Activated naive CD8-positive, alpha-beta T cell treated with anti-CD3 and anti-CD28 coated beads for 36 hours (primary cell): ENCODE measurements at regions not wholly inside any gene's neighbourhood (a gene's known extent, or its start where the extent isn't known, plus 50 kb on each side); places are given as distances from the start of the nearest gene placed in this dataset.
"Not testable (repeated sequence)": the region's sequence is repeated elsewhere in the genome, so short reads cannot be mapped to it uniquely, and the experiment has no call there.

Experiments
- DNase-seq: peaks from one replicate; pipeline ENCODE4 v3.0.0; 2021
- H3K27ac Mint-ChIP-seq: one replicate; pipeline ENCODE4 v1.8.0; 2022; ENCODE audit warnings: mild to moderate bottlenecking, moderate library complexity, mixed read lengths
- H3K27me3 Mint-ChIP-seq: one replicate; pipeline ENCODE4 v1.8.0; 2022; ENCODE audit warnings: mild to moderate bottlenecking, mixed read lengths
- H3K36me3 Mint-ChIP-seq: one replicate; pipeline ENCODE4 v1.8.0; 2021; ENCODE audit warnings: mild to moderate bottlenecking, mixed read lengths
- H3K4me1 Mint-ChIP-seq: one replicate; pipeline ENCODE4 v1.8.0; 2021; ENCODE audit warnings: mixed read lengths
- H3K4me3 Mint-ChIP-seq: one replicate; pipeline ENCODE4 v1.8.0; 2022; ENCODE audit warnings: mild to moderate bottlenecking, moderate library complexity, mixed read lengths
- H3K9me3 Mint-ChIP-seq: one replicate; pipeline ENCODE4 v1.8.0; 2022; ENCODE audit warnings: mixed read lengths

DNA sequence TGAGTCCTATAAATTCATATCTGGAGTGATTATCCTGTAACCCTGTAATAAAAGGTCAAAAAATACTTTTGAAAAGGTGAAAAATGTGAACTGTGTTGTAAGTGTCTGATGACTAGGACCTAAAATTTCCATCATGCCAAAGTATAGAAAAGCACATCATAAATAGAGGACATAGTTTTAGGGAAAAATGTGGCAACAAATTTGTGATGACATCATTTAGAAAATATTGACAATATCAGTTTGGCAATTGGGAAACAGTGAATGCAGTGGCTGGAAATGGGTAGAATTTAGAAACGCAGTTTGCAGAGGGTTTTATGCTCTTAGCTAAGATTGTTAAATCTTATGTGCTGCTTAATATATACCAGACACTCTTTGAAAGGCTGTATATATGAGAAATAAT, 1464.8 kb downstream of the RAPGEF2 start:
- no peaks in the 10 kb centered on the region for H3K36me3 Mint-ChIP-seq
- DNase-seq: no peak
- no peaks in the 10 kb centered on the region for H3K4me1 Mint-ChIP-seq
- H3K27ac Mint-ChIP-seq: no peak overlapping the region
- H3K27me3 Mint-ChIP-seq: no peaks in the 10 kb centered on the region
- no peaks in the 10 kb centered on the region for H3K9me3 Mint-ChIP-seq
- no peak overlapping the region for H3K4me3 Mint-ChIP-seq

GRCh38 chr4:160570271-160570670, 1467.4 kb downstream of the RAPGEF2 start:
- H3K9me3 Mint-ChIP-seq: no peaks in the 10 kb centered on the region
- DNase-seq: no peak
- H3K27ac Mint-ChIP-seq: no peak overlapping the region
- no peaks in the 10 kb centered on the region for H3K27me3 Mint-ChIP-seq
- no peaks in the 10 kb centered on the region for H3K36me3 Mint-ChIP-seq
- no peaks in the 10 kb centered on the region for H3K4me1 Mint-ChIP-seq
- H3K4me3 Mint-ChIP-seq: no peak overlapping the region

DNA sequence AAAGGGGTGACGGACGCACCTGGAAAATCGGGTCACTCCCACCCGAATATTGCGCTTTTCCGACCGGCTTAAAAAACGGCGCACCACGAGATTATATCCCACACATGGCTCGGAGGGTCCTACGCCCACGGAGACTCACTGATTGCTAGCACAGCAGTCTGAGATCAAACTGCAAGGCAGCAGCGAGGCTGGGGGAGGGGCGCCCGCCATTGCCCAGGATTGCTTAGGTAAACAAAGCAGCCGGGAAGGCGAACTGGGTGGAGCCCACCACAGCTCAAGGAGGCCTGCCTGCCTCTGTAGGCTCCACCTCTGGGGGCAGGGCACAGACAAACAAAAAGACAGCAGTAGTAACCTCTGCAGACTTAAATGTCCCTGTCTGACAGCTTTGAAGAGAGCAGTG, 1471.4 kb downstream of the RAPGEF2 start:
- H3K4me3 Mint-ChIP-seq, H3K36me3 Mint-ChIP-seq, H3K4me1 Mint-ChIP-seq, H3K27ac Mint-ChIP-seq, DNase-seq, H3K27me3 Mint-ChIP-seq, H3K9me3 Mint-ChIP-seq: not testable (repeated sequence)

- no peaks in the 10 kb centered on the region for H3K4me1 Mint-ChIP-seq
- H3K9me3 Mint-ChIP-seq: peaks cover 12% of the 10 kb centered on the region
- no peak for DNase-seq
- no peak overlapping the region for H3K27ac Mint-ChIP-seq
- no peak overlapping the region for H3K4me3 Mint-ChIP-seq
- no peaks in the 10 kb centered on the region for H3K36me3 Mint-ChIP-seq
- H3K27me3 Mint-ChIP-seq: no peaks in the 10 kb centered on the region
Measured at GRCh38 chr4:160580581-160580980, 1477.7 kb downstream of the RAPGEF2 start.

DNA sequence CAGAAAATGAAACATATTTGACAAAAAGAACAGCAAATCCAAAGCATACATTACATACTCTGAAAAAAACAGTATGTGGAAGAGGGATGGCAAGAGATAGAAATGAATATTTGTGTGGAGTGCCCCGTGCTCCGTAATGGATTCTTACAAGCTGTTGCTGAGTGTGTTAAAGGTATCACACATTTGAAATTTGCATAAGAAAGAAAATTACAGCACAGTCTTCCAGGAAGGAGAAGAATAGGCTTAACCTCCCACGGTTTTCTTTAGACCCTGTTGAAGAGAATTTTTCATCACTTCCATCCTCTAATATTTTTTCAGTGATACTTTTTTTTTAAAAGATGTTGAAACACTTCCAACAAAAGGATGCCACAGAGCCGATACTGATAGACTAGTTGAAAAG, 1489.4 kb downstream of the RAPGEF2 start:
- Mint-ChIP-seq H3K4me1 (no peaks in the 10 kb centered on the region), H3K4me3 (no peak overlapping the region), H3K27me3 (no peaks in the 10 kb centered on the region), H3K27ac (no peak overlapping the region), H3K36me3 (no peaks in the 10 kb centered on the region), H3K9me3 (peaks cover 6% of the 10 kb centered on the region)
- DNase-seq: no peak

DNA sequence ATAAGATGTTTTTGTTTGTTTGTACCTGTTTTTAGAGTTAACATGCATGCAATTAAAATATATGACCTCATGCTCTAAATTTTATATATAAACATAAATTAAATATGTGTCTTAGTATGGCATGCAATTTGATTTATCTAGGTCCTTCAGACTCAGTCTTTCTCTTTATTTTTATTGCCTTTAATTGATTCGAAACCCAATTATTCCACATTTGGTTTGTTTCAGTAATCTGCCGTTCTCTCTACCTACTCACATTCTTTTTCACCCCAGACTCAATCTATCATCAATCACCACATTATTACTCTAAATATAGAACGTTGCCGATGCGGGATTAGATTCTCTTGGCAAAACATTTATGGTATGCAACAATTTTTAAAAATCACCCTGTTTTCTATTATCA, 1492.8 kb downstream of the RAPGEF2 start:
- H3K27me3 Mint-ChIP-seq: no peaks in the 10 kb centered on the region
- no peaks in the 10 kb centered on the region for H3K4me1 Mint-ChIP-seq
- H3K36me3 Mint-ChIP-seq: no peaks in the 10 kb centered on the region
- H3K9me3 Mint-ChIP-seq: peaks cover 4% of the 10 kb centered on the region
- H3K27ac Mint-ChIP-seq: no peak overlapping the region
- DNase-seq: no peak
- H3K4me3 Mint-ChIP-seq: no peak overlapping the region

- no peaks in the 10 kb centered on the region for H3K9me3 Mint-ChIP-seq
- H3K27ac Mint-ChIP-seq: no peak overlapping the region
- no peaks in the 10 kb centered on the region for H3K36me3 Mint-ChIP-seq
- H3K27me3 Mint-ChIP-seq: no peaks in the 10 kb centered on the region
- DNase-seq: no peak
- H3K4me1 Mint-ChIP-seq: no peaks in the 10 kb centered on the region
- H3K4me3 Mint-ChIP-seq: no peak overlapping the region
Measured at GRCh38 chr4:160604541-160604940, 1501.7 kb downstream of the RAPGEF2 start.

DNA sequence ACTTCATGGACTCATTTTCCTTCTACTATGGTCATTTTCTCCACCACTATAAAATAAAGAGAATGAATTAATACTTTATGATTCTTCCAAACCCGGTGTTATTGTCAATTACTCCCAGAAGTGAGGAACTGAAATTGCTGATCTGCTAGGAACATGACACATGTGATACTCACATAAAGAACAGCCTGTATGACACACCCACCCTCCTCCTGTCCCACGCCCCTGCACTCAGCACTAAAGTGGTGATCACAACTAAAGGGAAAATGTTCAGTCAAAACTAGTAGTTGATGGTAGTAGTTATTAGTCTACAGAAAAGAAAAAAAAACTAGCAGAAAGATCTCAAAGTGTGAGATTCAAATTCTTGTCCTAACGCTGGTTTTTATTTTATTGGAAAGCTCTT, 1508.3 kb downstream of the RAPGEF2 start:
- H3K36me3 Mint-ChIP-seq: no peaks in the 10 kb centered on the region

GRCh38 chr4:160631044-160631443, 1528.2 kb downstream of the RAPGEF2 start:
- no peak for DNase-seq
- Mint-ChIP-seq H3K36me3 (no peaks in the 10 kb centered on the region), H3K4me1 (no peaks in the 10 kb centered on the region), H3K9me3 (peaks cover 13% of the 10 kb centered on the region), H3K27ac (no peak overlapping the region), H3K27me3 (no peaks in the 10 kb centered on the region), H3K4me3 (no peak overlapping the region)

More for the DNA sequence above, 1508.3 kb downstream of the RAPGEF2 start:
- Mint-ChIP-seq H3K27me3 (no peaks in the 10 kb centered on the region), H3K9me3 (peaks cover 3% of the 10 kb centered on the region), H3K4me1 (no peaks in the 10 kb centered on the region), H3K4me3 (no peak overlapping the region), H3K27ac (no peak overlapping the region)
- DNase-seq: no peak

DNA sequence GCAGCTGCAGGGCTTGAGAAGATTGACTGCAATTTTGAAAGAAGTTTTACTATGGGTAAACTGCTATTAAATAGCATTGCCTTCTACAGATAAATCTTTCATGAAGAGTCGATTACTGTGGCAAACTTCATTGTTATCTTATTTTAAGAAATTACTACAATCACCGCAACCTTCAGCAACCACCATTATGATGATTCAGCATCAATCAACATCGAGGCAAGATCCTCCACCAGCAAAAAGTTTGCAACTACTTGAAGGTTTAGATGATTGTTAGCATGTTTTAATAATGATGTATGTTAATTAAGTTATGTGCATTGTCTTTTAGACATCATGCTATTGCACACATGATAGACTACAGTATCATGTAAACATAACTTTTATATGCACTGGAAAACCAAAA, 1511.0 kb downstream of the FSTL5 start:
- Mint-ChIP-seq H3K27ac (no peak overlapping the region), H3K4me3 (no peak overlapping the region), H3K4me1 (no peaks in the 10 kb centered on the region), H3K9me3 (peaks cover 4% of the 10 kb centered on the region), H3K27me3 (no peaks in the 10 kb centered on the region), H3K36me3 (no peaks in the 10 kb centered on the region)
- no peak for DNase-seq

DNA sequence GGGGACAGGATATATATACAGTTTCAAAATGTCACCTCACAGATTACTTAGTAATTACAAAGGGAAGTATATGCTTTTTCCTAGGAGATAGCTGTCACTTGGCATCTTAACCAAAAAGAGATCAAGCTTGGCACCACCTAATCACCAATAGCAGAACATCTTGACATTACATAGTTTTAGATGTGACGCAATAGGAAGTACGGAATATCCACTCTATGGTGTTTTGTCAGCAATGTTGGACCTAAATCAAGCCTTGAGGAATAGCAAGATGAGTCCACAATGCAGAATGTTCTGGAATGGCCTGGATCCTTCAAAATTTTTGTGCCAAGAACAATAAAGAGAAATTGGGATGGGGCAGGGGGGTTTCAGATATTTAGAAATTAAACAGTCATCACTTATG, 1488.2 kb downstream of the FSTL5 start:
- Mint-ChIP-seq H3K36me3 (no peaks in the 10 kb centered on the region), H3K27ac (no peak overlapping the region), H3K4me1 (no peaks in the 10 kb centered on the region), H3K4me3 (no peak overlapping the region), H3K9me3 (peaks cover 8% of the 10 kb centered on the region), H3K27me3 (no peaks in the 10 kb centered on the region)
- no peak for DNase-seq

GRCh38 chr4:160685729-160686128, 1478.1 kb downstream of the FSTL5 start:
- DNase-seq: no peak
- Mint-ChIP-seq H3K27ac (no peak overlapping the region), H3K4me1 (no peaks in the 10 kb centered on the region), H3K4me3 (no peak overlapping the region), H3K36me3 (no peaks in the 10 kb centered on the region), H3K27me3 (no peaks in the 10 kb centered on the region), H3K9me3 (peaks cover 8% of the 10 kb centered on the region)

DNA sequence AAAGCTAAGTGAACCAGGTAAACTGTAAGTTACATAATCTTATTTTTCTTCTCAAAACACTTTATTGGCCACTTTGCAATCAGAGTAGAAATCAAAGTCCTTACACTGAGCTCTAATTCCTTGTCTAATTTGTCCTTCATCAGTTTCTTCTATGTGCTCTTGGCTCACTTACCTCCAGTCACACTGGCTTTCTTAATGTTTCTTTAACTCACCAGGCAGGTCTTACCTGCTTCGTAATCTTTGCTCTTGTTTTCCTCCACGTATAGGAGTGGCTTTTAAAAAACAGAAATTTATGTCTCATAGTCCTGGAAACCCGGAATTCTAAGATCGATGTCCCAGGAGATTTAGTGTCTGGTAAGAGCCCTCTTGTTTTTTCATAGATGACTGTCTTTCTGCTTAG, 1462.1 kb downstream of the FSTL5 start:
- H3K27me3 Mint-ChIP-seq: no peaks in the 10 kb centered on the region
- DNase-seq: no peak

GRCh38 chr4:160709026-160709425, 1454.8 kb downstream of the FSTL5 start:
- no peak for DNase-seq
- Mint-ChIP-seq H3K36me3 (no peaks in the 10 kb centered on the region), H3K4me3 (no peak overlapping the region), H3K27me3 (no peaks in the 10 kb centered on the region), H3K27ac (no peak overlapping the region), H3K9me3 (no peaks in the 10 kb centered on the region), H3K4me1 (no peaks in the 10 kb centered on the region)

More for the DNA sequence above, 1462.1 kb downstream of the FSTL5 start:
- Mint-ChIP-seq H3K4me1 (no peaks in the 10 kb centered on the region), H3K36me3 (no peaks in the 10 kb centered on the region), H3K27ac (no peak overlapping the region), H3K4me3 (no peak overlapping the region), H3K9me3 (peaks cover 14% of the 10 kb centered on the region)

DNA sequence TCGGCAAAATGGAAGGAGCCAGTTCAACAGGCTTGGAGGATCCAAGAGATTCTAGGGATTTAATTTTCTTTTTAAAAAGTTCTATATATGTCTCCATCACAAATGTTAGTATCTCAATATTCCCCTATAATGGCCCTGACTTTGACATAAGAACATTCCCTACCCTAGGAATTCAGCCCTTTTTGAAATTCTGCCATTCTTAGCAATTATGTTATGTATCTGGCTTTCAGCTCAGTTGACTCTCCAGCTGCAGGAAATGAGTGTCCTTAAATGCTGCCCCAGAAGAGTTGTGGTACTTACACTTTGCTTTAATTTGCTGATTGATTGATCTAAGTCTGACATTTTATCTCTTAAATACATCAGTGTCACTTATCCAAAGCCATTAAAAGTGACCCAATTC, 1454.3 kb downstream of the FSTL5 start:
- Mint-ChIP-seq H3K27me3 (no peaks in the 10 kb centered on the region), H3K9me3 (no peaks in the 10 kb centered on the region), H3K36me3 (no peaks in the 10 kb centered on the region), H3K4me1 (no peaks in the 10 kb centered on the region), H3K4me3 (no peak overlapping the region), H3K27ac (no peak overlapping the region)
- DNase-seq: no peak

DNA sequence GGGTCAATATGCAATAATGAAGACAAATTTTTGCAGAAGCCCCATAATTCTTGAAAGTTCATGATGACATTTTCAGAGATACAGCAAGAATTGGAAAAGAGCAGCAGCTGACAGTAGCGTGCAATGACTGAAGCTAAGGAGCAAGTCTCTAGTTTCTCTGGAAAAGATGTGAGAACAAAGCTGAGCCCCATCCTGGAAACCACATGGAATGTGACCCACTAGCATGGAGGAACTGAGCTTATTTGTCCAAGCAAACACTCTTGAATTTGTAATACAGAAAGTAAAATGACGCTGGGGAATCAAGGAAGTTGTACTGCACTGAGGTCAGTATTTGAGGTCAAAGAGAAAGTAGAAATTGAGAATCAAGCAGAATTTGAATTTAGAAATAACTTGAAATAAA, 1447.2 kb downstream of the FSTL5 start:
- no peaks in the 10 kb centered on the region for H3K27me3 Mint-ChIP-seq
- no peak overlapping the region for H3K4me3 Mint-ChIP-seq
- H3K9me3 Mint-ChIP-seq: no peaks in the 10 kb centered on the region
- H3K27ac Mint-ChIP-seq: no peak overlapping the region
- no peak for DNase-seq
- no peaks in the 10 kb centered on the region for H3K4me1 Mint-ChIP-seq
- H3K36me3 Mint-ChIP-seq: no peaks in the 10 kb centered on the region

DNA sequence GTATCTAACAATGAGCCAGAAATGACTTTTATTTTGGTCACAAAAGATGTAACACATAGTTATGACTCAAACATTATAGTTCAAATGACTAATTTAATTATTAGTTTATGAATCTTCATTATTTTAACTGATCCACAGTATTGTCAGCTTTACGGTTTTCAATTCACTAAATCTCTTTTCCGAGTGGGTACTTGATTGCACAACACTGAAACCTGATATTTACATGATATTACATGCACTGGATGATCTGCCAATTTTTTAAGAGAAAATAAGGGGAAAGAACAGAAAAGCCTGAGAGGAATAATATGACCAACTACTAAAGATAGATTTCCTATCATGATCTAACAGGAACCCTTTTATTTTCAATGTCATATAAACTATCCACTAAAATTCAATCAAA, 1446.0 kb downstream of the FSTL5 start:
- no peak overlapping the region for H3K4me3 Mint-ChIP-seq
- H3K9me3 Mint-ChIP-seq: no peaks in the 10 kb centered on the region
- H3K27me3 Mint-ChIP-seq: no peaks in the 10 kb centered on the region
- H3K4me1 Mint-ChIP-seq: no peaks in the 10 kb centered on the region
- no peak overlapping the region for H3K27ac Mint-ChIP-seq
- no peaks in the 10 kb centered on the region for H3K36me3 Mint-ChIP-seq
- no peak for DNase-seq
